NCI-H1694 (cell line): ENCODE measurements at regions not wholly inside any gene's neighbourhood (a gene's known extent, or its start where the extent isn't known, plus 50 kb on each side); places are given as distances from the start of the nearest gene placed in this dataset.
"Not testable (repeated sequence)": the region's sequence is repeated elsewhere in the genome, so short reads cannot be mapped to it uniquely, and the experiment has no call there.

Experiments
- DNase-seq: peaks from one replicate; lab custom pipeline; 2025; lab: John Stamatoyannopoulos, UW

- not testable (repeated sequence) for DNase-seq
Measured at GRCh38 chr2:131639001-131639620, 111.4 kb downstream of the CCDC74A start.

GRCh38 chr2:131641414-131642206, 113.9 kb downstream of the CCDC74A start:
- no peak for DNase-seq

- DNase-seq = not testable (repeated sequence)
Measured at GRCh38 chr2:131643180-131643579, 115.5 kb downstream of the CCDC74A start.

GRCh38 chr2:131645177-131645765, 117.6 kb downstream of the CCDC74A start:
- DNase-seq = no peak

GRCh38 chr2:131646220-131646619, 118.5 kb downstream of the CCDC74A start:
- not testable (repeated sequence) for DNase-seq

- DNase-seq = no peak
Measured at GRCh38 chr2:131646669-131647297, 119.1 kb downstream of the CCDC74A start.

GRCh38 chr2:131648565-131648964, 120.9 kb downstream of the CCDC74A start:
- DNase-seq = not testable (repeated sequence)

GRCh38 chr2:131652246-131652645, 124.6 kb downstream of the CCDC74A start:
- DNase-seq = not testable (repeated sequence)

GRCh38 chr2:131654107-131654506, 126.4 kb downstream of the CCDC74A start:
- DNase-seq = not testable (repeated sequence)

GRCh38 chr2:131656816-131657633, 129.3 kb downstream of the CCDC74A start:
- DNase-seq = no peak

GRCh38 chr2:131657895-131658768, 130.4 kb downstream of the CCDC74A start:
- no peak for DNase-seq

GRCh38 chr2:131658769-131659131, 131.1 kb downstream of the CCDC74A start:
- DNase-seq = no peak

GRCh38 chr2:131659168-131659572, 131.5 kb downstream of the CCDC74A start:
- DNase-seq = no peak

GRCh38 chr2:131661101-131661782, 133.6 kb downstream of the CCDC74A start:
- not testable (repeated sequence) for DNase-seq

GRCh38 chr2:131661884-131662535, 134.3 kb downstream of the CCDC74A start:
- not testable (repeated sequence) for DNase-seq

- not testable (repeated sequence) for DNase-seq
Measured at GRCh38 chr2:131663501-131663900, 135.8 kb downstream of the CCDC74A start.

GRCh38 chr2:131665716-131666115, 138.0 kb downstream of the CCDC74A start:
- DNase-seq = not testable (repeated sequence)

- not testable (repeated sequence) for DNase-seq
Measured at GRCh38 chr2:131668794-131669540, 141.3 kb downstream of the CCDC74A start.
